Keratinocyte (primary cell): ENCODE measurements at regions not wholly inside any gene's neighbourhood (a gene's known extent, or its start where the extent isn't known, plus 50 kb on each side); places are given as distances from the start of the nearest gene placed in this dataset.

ENCODE experiments used
- DNase-seq: peaks from one replicate; pipeline ENCODE4 v3.0.0-alpha.2; 2011; ENCODE audit warnings: low read depth, missing footprints, low spot score
- FAIRE-seq: peaks from 2 replicates; lab custom pipeline; 2011; peaks lifted over from hg19 to GRCh38; lab: Jason Lieb, UNC
- H2AFZ ChIP-seq: 2 replicates; pipeline ENCODE4 v1.6.0; 2012; ENCODE audit warnings: low read length, control low read depth, inconsistent platforms; ENCODE audit not compliant: control insufficient read depth
- H3K27ac ChIP-seq: 2 replicates; pipeline ENCODE4 v1.5.1; 2011; ENCODE audit warnings: low read length; ENCODE audit not compliant: control insufficient read depth, insufficient read depth
- H3K27me3 ChIP-seq: 3 replicates; pipeline ENCODE4 v1.6.0; 2011; ENCODE audit warnings: low read length; ENCODE audit not compliant: control insufficient read depth, insufficient read depth; ENCODE audit errors: extremely low read depth
- H3K36me3 ChIP-seq, 2 experiments: 2 replicates in 1 of 2; 3 replicates in 1 of 2; pipeline ENCODE4 v1.5.1; 2011; ENCODE audit warnings: low read length in 2 of 2, mild to moderate bottlenecking in 1 of 2; ENCODE audit not compliant: control insufficient read depth in 2 of 2, insufficient read depth in 2 of 2; ENCODE audit errors: extremely low read depth in 1 of 2
- H3K4me1 ChIP-seq: 3 replicates; pipeline ENCODE4 v1.5.1; 2011; ENCODE audit warnings: low read length; ENCODE audit not compliant: control insufficient read depth, insufficient read depth; ENCODE audit errors: extremely low read depth
- H3K4me2 ChIP-seq: 3 replicates; pipeline ENCODE4 v1.6.0; 2011; ENCODE audit warnings: low read depth, low read length; ENCODE audit not compliant: control insufficient read depth, insufficient read depth; ENCODE audit errors: extremely low read depth
- H3K4me3 ChIP-seq, 3 experiments: fragments of 200-600 bp in 1 of 3; sonication (generic) in 1 of 3; 2 replicates in 2 of 3; 3 replicates in 1 of 3; pipeline ENCODE4 v1.5.1; 2011 to 2016; ENCODE audit warnings: low read length in 3 of 3, mild to moderate bottlenecking in 3 of 3, control low read depth in 2 of 3, inconsistent platforms in 1 of 3, low read depth in 1 of 3, mixed read lengths in 1 of 3, mixed run types in 1 of 3, moderate library complexity in 1 of 3; ENCODE audit not compliant: control insufficient read depth in 2 of 3, insufficient read depth in 2 of 3; ENCODE audit errors: extremely low read depth in 1 of 3
- H3K79me2 ChIP-seq: 2 replicates; pipeline ENCODE4 v1.6.0; 2012; ENCODE audit warnings: low read length; ENCODE audit not compliant: control insufficient read depth, insufficient read depth
- H3K9ac ChIP-seq: 3 replicates; pipeline ENCODE4 v1.6.0; 2011; ENCODE audit warnings: low read length; ENCODE audit not compliant: control insufficient read depth, insufficient read depth; ENCODE audit errors: extremely low read depth
- H3K9me1 ChIP-seq: 3 replicates; pipeline ENCODE4 v1.6.0; 2011; ENCODE audit warnings: low read length; ENCODE audit not compliant: control insufficient read depth, insufficient read depth; ENCODE audit errors: extremely low read depth
- H3K9me3 ChIP-seq: 2 replicates; pipeline ENCODE4 v1.5.1; 2012; ENCODE audit warnings: low read depth, low read length; ENCODE audit not compliant: control insufficient read depth
- H4K20me1 ChIP-seq: 3 replicates; pipeline ENCODE4 v1.6.0; 2011; ENCODE audit warnings: low read length; ENCODE audit not compliant: control insufficient read depth, insufficient read depth; ENCODE audit errors: extremely low read depth
- EZH2 ChIP-seq: IDR thresholded peaks from one replicate; pipeline ENCODE4 v1.6.1; 2012; ENCODE audit warnings: inconsistent platforms, mild to moderate bottlenecking, low read length, moderate library complexity
- dilution Hi-C: fragments of 300-500 bp; cut with MboI; formaldehyde crosslinking; loops from one replicate; pipeline ENCODE4 v1.7.0; 2020; ENCODE audit warnings: low sequenced_read_pairs; ENCODE audit not compliant: extremely low pct_ligation_motif_present
- TF ChIP-seq, protein P1 (sequence below), 3 experiments: IDR thresholded peaks in 1 of 3; conservative IDR thresholded peaks in 1 of 3; optimal IDR thresholded peaks in 1 of 3; 2 replicates in 2 of 3; 3 replicates in 1 of 3; pipeline versions ENCODE3 to v1.5.1; 2011; ENCODE audit warnings: low read length in 3 of 3, mild to moderate bottlenecking in 3 of 3, moderate library complexity in 2 of 3, control low read depth in 1 of 3, inconsistent platforms in 1 of 3; ENCODE audit not compliant: insufficient read depth in 2 of 3; ENCODE audit errors: extremely low read depth in 1 of 3

- DNase-seq: no peak
- H3K79me2 ChIP-seq: no peaks in the 10 kb centered on the region
- H3K9me3 ChIP-seq: no peaks in the 10 kb centered on the region
- H3K9ac ChIP-seq: no peak overlapping the region
- no peaks in the 10 kb centered on the region for H4K20me1 ChIP-seq
- H3K4me3 ChIP-seq: no peak overlapping the region
- no peak overlapping the region for H3K27ac ChIP-seq
- no peaks in the 10 kb centered on the region for H3K4me1 ChIP-seq
- no peaks in the 10 kb centered on the region for H3K27me3 ChIP-seq
- dilution Hi-C loops: no loop called here
- H3K4me2 ChIP-seq: no peak overlapping the region
- H3K36me3 ChIP-seq: no peaks in the 10 kb centered on the region
- FAIRE-seq: no peak
- TF ChIP-seq, protein P1, sequence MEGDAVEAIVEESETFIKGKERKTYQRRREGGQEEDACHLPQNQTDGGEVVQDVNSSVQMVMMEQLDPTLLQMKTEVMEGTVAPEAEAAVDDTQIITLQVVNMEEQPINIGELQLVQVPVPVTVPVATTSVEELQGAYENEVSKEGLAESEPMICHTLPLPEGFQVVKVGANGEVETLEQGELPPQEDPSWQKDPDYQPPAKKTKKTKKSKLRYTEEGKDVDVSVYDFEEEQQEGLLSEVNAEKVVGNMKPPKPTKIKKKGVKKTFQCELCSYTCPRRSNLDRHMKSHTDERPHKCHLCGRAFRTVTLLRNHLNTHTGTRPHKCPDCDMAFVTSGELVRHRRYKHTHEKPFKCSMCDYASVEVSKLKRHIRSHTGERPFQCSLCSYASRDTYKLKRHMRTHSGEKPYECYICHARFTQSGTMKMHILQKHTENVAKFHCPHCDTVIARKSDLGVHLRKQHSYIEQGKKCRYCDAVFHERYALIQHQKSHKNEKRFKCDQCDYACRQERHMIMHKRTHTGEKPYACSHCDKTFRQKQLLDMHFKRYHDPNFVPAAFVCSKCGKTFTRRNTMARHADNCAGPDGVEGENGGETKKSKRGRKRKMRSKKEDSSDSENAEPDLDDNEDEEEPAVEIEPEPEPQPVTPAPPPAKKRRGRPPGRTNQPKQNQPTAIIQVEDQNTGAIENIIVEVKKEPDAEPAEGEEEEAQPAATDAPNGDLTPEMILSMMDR (optimal IDR thresholded peaks at IDR 0.05 in 1 of 3, IDR thresholded peaks at IDR 0.05 in 1 of 3, conservative IDR thresholded peaks at IDR 0.05 in 1 of 3; ENCODE audit: extremely low read depth in 1 of 3, insufficient read depth in 2 of 3, low read length in 3 of 3): no peak
- H2AFZ ChIP-seq: no peak overlapping the region
- H3K9me1 ChIP-seq: no peaks in the 10 kb centered on the region
Measured at GRCh38 chr2:230654057-230654456, 58.6 kb upstream of the CAB39 start.

- no peak for DNase-seq
- Histone ChIP-seq H4K20me1 (no peaks in the 10 kb centered on the region), H3K9ac (no peak overlapping the region), H3K9me3 (no peaks in the 10 kb centered on the region), H3K4me1 (no peaks in the 10 kb centered on the region), H3K36me3 (no peaks in the 10 kb centered on the region), H2AFZ (no peak overlapping the region), H3K4me3 (no peak overlapping the region), H3K79me2 (no peaks in the 10 kb centered on the region), H3K9me1 (no peaks in the 10 kb centered on the region), H3K27ac (no peak overlapping the region), H3K4me2 (no peak overlapping the region), H3K27me3 (no peaks in the 10 kb centered on the region)
- FAIRE-seq: no peak
- no peak for TF ChIP-seq EZH2
- TF ChIP-seq, protein P1 (optimal IDR thresholded peaks at IDR 0.05 in 1 of 3, IDR thresholded peaks at IDR 0.05 in 1 of 3, conservative IDR thresholded peaks at IDR 0.05 in 1 of 3; ENCODE audit: extremely low read depth in 1 of 3, insufficient read depth in 2 of 3, low read length in 3 of 3): no peak
- dilution Hi-C loops: no loop called here
Measured at GRCh38 chr2:230657462-230657861, 55.2 kb upstream of the CAB39 start.
